HG03460 (cell line): ENCODE measurements at regions not wholly inside any gene's neighbourhood (a gene's known extent, or its start where the extent isn't known, plus 50 kb on each side); places are given as distances from the start of the nearest gene placed in this dataset.

ENCODE experiments used
- ATAC-seq: cut with Tn5 transposase; IDR thresholded peaks from one replicate; pipeline ENCODE4 v1.9.1; 2021; ENCODE audit not compliant: unreplicated experiment

DNA sequence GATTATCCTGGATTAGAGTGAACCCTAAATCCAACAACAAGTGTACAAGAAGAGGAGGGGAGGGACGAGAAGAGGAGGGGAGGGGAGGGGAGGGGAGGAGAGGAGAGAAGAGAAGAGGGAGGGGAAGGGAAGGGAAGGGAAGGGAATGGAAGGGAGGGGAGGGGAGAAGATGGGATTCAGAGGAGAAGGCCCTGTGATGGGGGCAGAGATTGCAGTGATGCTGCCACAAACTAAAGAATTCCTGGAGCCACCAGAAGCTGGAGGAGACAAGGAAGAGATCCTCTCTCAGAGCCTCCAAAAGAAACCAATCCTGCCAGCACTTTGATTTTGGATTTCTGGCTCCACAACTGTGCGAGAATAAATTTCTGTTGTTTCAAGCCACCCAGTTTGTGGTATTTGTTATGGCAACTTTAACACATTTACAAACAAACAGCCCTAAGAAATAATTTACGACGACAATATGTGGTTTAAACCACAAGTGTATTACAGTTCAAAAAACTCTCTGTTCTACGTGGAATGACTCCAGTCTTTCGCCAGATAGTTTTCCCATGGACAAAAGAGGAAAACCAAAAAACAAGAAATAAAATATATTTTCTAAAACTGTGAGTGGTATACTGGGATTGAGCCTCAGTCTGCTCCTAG lies 235.4 kb downstream of the HDGFL1 start:
- no peak for ATAC-seq

DNA sequence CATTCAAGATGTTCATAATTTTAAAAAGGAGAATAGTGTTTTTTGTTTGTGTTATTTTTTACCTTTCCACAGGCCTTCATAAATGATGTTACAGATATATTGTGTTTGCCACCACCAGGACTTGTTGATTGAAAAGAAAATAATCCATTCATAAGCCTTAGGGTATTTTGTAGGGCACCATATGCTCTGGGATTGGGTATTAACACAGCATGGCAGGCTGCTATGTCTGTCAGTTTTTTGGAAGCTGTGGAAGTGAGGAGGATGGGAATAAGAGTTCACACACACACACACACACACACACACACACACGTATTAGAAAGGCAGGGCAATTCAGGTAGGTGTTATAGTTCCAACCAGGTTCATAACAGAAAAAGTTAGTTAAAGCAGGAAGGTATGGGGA lies 237.9 kb downstream of the HDGFL1 start:
- ATAC-seq = no peak

DNA sequence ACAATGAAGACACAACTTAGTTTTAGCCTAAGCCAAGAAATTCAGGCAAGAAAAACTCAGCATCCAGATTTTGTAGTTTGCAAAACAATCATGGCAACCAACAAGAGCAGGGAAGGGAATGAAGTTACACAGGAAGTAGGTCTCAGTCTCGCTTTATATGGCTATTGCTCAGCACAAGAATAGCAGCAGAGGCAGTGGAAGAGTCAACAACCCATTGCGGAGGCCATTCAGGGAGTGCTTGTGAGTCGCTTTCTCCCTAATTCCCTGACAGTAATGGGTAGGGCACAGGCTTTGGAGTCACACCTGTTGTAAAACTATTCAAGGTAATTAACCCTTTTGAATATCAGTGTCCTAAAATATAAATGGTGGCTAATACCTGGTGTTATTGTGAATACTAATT lies 238.5 kb downstream of the HDGFL1 start:
- no peak for ATAC-seq

DNA sequence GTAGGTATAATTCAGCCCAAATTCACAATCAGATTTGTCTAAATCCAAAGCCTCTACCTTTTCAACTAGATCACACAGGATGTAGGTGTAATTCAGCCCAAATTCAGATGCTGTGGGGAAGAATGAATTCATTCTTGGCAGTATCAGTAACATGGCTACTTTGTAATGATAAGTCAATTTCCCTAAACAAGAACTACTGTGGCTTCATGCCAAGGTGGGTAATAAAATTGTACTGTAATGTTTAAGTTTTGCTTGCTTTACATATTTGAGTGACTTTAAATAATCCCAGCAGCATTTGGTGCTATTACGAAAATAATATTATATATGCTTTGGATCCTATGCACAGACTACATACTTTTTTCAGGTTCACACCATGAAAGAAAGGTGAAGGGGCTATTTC lies 239.1 kb downstream of the HDGFL1 start:
- ATAC-seq = no peak

DNA sequence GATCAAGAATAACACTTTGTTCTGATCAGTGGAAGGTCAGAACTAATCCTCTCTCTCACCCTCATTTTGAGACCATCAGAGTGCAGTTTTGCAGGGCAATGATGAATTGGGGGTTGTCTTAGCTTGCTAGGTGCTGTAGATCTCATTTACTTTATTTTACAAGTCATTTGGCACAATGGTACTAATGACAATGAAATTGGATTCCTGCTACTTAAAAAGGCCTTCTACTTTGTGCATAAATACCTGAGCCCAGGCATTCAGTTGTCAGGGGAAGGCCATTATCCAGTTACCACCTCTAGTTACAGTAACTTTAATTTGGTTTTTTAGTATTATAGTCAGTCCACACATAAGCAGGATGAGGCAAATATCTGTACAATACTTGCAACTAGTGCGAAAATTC lies 240.0 kb downstream of the HDGFL1 start:
- no peak for ATAC-seq

DNA sequence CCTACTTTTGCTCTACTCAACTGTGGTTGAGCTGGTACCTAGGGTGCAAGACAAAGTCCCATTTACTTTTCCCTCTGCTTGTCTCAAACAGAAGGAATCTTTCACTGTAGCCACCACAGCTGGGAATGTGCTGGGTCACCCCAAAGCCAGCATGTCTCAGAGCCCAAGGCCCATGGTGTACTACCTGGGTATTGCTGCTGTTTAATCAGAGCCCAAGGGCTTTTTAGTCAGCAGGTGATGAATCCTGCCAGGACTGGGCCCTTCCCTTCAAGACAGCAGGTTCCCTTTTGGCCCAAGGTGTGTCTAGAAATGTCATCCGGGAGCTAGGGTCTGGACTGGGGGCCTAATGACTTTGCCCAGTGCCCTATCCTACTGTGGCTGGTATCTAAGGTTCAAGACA lies 249.8 kb downstream of the HDGFL1 start:
- no peak for ATAC-seq

DNA sequence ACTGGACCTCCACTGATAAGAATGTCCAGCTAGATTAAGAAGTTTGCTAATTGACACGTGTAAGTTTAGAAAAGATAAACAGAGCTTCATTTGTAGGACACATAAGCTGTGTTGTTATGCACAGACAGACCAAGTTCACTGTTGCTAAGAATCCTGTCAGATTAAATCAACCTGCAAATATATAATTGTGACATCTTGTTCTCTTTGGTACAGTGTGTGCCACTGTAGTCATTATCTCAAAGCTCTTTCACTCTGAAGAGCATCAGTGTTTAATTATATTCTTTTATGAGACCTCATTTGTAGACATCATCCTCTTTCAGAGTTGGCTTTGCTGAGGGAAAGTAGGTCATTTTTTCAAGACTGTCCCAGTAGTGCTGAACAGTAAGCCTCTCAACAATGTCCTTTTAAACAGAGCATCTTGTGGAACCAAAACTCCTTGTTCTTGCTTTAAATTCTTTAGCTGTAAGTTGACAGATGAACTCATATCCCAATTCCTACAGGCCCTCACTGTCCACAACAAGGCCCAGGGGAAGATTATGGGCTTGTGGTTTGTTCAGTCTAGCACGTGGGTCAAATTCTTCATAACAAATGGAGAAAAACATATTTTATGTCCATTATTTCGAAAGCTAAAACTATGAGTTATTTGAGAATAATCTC lies 252.4 kb downstream of the HDGFL1 start:
- no peak for ATAC-seq

DNA sequence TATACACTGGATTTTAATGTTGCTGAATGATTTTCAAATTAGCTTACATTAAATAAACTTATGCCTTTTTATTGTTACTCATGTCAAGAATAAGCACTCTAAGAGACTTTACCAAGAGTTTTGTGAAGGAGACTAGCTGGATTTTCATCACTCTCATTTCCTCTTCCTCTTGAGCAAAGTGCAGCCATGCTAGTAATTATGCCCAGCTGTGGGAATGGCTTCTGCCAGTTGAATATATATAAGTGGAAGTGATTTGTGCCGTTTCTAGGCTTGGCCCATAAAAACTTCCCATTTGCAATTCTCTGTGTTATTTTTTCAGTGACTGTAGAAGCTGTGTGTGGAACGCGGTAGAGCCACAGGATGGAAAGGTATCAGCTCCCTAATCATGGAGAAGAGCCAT lies 255.8 kb downstream of the HDGFL1 start:
- no peak for ATAC-seq

DNA sequence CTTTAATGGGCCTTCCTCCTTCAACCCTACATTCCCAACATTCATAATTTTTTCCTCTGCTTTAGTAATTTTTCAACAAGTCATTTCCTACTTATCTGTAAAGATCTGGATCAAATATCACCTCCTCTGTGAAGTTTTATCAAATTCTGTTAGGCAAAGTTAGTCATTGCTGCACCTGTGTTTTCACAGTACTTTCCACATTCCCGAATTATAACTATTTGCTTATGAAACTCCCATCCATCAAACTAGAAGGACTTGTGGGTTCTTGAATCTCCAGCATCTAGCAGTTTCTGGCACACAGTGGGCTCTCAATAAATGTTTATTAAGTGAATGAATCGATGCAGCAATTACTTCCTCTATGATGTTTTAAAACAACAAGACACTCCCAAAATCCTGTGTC lies 257.6 kb downstream of the HDGFL1 start:
- ATAC-seq = no peak

DNA sequence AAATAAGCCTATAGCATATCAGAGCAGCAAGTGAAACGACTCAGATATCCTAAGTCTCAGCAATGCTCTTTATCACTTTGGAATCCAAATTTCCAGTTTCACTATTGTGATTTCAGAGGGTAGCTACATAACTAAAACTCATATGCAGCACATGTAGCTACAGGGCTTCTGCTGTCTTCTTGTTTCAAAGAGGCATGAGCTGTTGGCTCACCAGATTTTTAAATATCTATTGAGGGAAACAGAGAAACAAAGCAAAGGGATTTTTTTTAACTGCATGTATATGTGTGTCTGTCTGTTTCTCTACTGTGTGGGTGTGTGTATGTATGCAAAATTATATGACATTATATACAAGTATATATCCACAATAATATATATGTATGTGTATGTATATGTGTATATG lies 258.4 kb downstream of the HDGFL1 start:
- ATAC-seq = no peak

DNA sequence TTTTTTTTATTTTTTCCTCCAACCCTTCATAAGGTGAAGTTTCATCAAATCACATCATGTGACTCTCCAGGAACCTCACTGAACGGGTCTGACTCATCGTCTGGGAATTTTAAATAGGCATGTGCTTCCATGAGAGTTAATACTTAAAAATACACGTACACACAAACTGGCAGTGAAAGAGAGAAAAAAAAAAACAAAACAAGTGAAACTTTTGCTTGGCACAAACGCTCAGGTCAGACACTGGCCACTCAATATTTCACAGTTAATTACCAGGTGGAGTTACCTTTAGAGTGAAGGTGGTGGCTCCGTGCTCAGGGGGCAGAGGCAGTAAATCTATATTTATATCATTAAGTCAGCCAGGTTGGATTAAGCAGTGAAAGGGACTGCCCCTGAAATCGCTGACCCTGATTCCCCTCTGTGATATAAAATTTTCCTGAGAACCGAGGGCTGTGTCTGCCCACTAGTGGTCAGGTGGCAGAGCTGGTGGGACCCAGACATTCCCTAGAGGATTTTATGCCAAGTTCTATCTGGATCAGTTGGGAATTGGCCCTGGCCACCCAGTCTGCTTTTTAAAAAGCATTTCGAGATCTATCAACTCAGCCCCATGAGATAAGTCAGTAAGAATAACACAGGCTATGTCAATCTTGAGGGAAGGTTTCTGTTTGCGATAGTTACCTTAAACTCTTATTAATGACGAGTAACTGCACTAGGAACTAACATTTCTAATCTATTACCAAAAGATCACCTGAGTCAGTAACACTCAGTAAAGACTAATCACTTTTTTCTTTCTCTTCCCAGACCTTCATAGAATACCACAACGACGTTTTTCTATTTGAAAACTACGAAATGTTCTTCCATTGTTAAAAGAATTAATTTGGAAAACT lies 259.1 kb downstream of the HDGFL1 start:
- ATAC-seq = no peak

DNA sequence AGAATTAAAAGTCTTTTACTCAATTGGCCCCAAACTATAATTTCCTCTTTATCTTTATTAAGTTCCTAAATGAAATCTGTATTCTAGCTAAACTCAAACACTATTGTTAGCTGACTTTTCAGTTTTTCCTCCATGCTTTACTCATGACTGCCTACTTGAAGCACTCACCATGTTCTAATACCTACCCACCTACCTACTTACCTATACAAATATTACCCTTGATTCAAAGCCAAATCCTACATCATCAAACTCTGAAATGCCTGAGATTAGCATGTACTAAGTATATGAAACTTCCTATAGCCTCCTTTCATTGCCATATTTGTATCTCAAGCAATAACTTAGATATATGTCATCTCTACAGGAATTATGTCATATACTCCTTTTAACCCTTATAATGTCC lies 259.7 kb downstream of the HDGFL1 start:
- ATAC-seq = no peak

DNA sequence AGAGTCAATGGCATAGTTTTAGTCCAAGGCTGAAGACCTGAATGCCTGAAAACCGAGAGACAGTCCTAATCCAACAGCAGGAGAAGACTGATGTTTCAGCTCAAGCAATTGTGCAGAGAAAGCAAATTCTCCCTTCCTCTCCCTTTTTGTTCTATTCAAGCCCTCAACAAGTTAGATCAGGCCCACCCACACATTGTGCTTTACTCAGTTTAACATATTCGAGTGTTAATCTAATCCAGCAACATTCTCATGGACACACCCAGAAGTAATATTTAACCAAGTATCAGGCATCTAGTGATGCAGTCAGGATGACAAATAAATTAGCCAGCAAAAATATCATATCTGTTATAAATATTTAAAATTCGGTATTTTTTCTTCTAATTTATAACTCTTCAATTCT lies 261.1 kb downstream of the HDGFL1 start:
- ATAC-seq = no peak

DNA sequence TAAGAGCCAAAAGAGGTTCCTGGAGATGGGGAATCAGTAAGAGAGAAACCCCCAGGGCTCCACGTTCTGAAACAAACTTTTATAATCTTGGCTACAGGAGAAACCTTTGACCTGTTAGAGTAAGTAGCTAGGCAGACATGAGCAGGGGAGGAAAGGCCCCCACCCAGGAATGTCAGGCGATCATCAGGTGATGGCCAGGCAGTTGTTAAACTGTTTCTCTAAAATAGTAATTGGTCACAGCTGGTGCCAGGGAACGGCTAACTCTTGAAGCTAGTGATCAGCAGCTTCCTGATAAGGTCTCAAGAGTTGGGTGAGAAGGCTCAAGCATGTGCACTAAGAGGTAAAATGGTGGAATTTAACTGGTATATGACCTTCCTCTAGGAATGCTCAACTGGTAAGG lies 263.8 kb downstream of the HDGFL1 start:
- no peak for ATAC-seq

DNA sequence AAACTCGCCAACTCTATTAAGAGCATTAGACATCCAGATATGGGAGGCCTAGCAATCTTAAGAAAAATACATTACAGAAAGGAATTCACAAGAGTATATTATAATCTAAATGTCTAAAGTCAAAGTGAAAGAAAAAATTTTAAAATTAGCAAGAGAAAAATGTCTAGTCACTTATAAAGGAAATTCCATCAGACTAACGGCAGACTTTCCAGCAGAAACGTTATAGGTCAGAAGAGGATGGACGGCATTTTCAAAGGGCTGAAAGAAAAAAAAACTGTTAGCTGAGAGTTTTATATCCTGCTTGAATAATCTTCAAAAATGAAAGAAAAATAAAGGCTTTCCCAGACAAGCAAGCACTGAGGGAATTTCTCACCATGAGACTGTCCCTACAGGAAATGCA lies 269.0 kb downstream of the HDGFL1 start:
- no peak for ATAC-seq

DNA sequence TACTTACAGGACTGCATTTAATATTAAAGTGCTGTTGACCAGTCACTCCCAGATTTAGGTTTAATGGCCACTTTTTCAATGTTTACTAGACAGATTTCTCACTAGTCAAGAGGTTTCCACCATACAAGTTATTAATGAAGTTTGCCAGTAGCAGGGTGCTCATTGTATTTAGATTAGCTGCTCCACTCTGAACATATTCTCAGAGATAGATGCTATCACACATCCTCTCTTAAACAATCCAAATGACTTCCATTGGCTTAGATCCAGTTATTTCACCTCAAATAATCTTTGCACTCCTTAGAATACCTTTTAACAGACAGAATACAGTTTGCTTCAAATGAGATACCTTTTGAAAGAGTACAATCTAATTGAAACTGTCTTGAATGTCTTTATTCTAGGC lies 276.1 kb downstream of the HDGFL1 start:
- no peak for ATAC-seq

DNA sequence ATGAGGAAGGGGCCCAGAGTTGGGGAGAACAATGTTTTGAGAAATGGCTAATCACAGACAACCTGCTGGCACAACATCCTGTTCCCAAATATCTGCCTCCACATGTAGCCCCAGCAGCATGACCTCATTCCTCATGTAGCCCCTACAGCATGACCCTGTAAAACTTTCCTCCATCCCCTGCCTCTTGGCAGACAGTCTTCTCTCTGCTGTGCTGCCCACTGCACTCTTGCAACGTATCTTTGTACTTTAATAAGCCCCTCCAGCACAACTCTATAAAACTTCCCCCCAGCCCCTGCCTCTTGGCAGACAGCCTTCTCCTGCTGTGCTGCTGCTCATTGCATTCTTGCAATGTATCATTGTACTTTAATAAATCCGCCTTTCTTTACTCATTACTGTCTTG lies 278.8 kb downstream of the HDGFL1 start:
- no peak for ATAC-seq

DNA sequence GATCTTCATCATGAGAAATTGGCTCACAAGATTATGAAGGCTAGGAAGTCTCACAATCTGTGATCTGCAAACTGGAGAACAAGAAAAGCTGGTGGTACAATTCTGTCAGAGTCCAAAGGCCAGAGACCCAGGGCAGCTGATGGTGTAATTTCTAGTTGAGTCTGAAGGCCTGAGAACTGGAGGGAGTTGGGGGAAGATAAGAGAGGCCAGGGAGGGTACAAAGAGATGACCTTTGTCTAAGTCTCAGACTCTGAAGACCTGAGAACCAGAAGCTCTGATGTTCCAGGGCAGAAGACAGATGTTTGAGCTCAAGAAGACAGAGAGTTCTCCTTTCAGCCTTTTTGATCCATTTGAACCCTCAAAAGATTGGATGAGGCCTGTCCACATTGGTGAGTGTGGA lies 280.6 kb downstream of the HDGFL1 start:
- no peak for ATAC-seq

DNA sequence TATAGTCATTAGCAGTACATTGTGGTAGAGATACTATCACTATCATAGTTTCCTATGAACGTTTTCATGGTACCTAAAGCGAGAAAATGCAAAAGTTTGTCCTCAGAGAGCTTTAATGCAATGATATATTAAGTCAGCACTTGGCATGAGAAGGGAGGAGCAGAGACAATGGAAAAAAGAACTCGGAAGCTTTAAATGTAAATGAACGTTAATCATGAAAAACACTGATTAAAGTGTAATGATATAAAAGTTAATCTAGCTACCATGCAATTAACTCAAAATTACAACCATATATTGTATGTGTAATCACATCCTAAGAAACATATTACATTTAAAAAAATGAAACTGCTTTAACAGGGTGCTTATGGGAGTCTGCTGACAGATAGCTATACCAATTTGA lies 282.7 kb downstream of the HDGFL1 start:
- ATAC-seq = no peak

DNA sequence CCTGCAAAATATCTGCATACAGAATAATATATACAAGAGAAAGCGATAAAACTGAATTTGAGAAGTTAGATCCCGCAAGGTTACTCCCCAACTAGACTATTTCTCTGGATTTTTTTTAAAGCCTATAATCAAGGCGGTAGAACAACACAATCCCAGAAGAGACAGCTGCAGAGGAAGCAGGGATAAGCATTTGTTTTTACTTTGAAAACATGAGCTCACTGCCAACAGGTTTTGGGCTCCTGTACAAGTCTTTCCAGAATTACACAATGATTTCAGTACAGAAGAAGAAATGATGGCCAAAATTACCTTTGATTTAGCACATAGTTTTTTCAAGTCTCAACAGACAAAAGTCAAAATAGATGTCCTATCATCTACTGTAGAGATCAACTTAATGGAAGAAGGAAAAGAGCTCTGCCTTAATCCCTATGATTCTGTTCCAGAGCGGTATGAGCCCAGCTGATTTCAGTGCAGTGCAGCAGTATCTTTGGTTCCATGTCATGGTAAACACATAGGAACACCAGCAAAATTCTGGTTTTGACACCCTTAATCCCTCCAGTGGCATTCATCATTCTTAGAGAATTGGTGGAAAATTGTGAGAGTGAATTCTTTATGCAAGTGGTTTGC lies 304.3 kb downstream of the HDGFL1 start:
- no peak for ATAC-seq

DNA sequence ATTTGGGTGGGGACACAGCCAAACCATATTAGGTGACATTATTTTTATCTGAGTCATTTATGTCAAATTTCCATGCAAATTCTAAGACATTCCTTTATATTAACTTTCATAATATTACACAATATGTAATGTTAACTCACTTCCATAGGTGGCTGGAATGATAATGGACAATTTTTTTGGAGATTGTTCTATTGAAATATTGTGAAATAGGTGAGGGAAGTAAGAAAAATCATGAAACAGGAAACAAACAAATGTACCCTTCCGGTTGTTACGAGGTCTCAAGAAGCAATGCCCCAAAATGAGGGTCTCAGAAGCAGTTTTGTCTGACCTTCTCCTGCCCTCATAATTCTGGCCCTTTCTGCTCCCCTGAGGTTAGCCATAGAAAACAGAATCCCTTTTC lies 306.5 kb downstream of the HDGFL1 start:
- ATAC-seq = no peak

DNA sequence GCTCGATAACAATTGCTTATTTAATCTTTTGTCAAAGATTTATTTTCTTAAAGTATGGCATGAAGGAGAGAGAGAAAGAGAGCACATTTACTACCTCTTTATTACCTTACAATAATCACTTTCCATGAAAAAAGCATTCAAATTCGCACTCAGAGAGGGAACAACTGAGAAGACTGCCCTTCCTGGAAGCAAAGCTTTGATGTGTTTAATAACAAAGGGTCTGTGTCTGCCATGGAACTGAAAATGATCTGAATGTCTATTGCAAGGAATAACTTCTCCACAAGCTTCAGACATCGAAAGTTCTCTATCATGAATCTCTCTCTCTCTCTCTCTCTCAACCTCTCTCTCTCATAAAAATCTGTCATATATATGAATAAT lies 308.9 kb downstream of the HDGFL1 start:
- no peak for ATAC-seq
